ENCODE measurements at regions not wholly inside any gene's neighbourhood (a gene's known extent, or its start where the extent isn't known, plus 50 kb on each side); places are given as distances from the start of the nearest gene placed in this dataset.
"Not testable (repeated sequence)": the region's sequence is repeated elsewhere in the genome, so short reads cannot be mapped to it uniquely, and the experiment has no call there.

GRCh38 chr16:16613212-16613611 lies 234.3 kb downstream of the NPIPA7 start:
- not testable (repeated sequence) for TF ChIP-seq CTCF, POLR2A, POLR2AphosphoS5 (IDR thresholded peaks at IDR 0.05)

Data from prostate gland (tissue), 2 donors.